K562 (cell line): ENCODE measurements at regions not wholly inside any gene's neighbourhood (a gene's known extent, or its start where the extent isn't known, plus 50 kb on each side); places are given as distances from the start of the nearest gene placed in this dataset.

Source experiments
- TF ChIP-seq, protein P1 (sequence below), 2 experiments: fragments of 450-650 bp in 1 of 2; sonication (generic) in 1 of 2; formaldehyde crosslinking in 1 of 2; IDR thresholded peaks; 2 replicates each; pipeline versions ENCODE4 v1.7.1 to v1.9.0; 2016 to 2022; ENCODE audit warnings: inconsistent platforms in 1 of 2, mild to moderate bottlenecking in 1 of 2, missing genetic modification reagents in 1 of 2

DNA sequence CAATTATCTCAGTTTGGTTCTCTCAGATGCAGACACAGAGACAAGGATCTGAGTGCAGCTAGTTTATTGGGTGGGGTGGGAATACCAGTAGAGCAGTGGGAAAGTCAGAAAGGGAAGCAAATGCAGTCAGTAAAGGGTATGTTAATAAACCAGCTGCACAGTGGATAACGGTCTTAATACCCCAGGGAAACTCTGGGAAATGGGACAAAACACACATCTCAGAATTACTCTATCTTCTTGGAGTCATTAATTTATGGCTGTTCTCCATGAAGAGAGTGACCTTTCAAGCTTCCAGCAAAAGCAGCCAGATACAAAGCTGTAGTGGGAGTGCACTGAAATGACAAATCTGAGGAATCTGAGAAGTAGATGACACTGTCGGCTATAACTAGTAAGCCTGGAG lies 73.3 kb upstream of the NALF2 start (continued):
- TF ChIP-seq, protein P1, sequence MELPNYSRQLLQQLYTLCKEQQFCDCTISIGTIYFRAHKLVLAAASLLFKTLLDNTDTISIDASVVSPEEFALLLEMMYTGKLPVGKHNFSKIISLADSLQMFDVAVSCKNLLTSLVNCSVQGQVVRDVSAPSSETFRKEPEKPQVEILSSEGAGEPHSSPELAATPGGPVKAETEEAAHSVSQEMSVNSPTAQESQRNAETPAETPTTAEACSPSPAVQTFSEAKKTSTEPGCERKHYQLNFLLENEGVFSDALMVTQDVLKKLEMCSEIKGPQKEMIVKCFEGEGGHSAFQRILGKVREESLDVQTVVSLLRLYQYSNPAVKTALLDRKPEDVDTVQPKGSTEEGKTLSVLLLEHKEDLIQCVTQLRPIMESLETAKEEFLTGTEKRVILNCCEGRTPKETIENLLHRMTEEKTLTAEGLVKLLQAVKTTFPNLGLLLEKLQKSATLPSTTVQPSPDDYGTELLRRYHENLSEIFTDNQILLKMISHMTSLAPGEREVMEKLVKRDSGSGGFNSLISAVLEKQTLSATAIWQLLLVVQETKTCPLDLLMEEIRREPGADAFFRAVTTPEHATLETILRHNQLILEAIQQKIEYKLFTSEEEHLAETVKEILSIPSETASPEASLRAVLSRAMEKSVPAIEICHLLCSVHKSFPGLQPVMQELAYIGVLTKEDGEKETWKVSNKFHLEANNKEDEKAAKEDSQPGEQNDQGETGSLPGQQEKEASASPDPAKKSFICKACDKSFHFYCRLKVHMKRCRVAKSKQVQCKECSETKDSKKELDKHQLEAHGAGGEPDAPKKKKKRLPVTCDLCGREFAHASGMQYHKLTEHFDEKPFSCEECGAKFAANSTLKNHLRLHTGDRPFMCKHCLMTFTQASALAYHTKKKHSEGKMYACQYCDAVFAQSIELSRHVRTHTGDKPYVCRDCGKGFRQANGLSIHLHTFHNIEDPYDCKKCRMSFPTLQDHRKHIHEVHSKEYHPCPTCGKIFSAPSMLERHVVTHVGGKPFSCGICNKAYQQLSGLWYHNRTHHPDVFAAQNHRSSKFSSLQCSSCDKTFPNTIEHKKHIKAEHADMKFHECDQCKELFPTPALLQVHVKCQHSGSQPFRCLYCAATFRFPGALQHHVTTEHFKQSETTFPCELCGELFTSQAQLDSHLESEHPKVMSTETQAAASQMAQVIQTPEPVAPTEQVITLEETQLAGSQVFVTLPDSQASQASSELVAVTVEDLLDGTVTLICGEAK (IDR thresholded peaks at IDR 0.05): no peak
- TF ChIP-seq, protein P1 (CRISPR knock-in tag; IDR thresholded peaks at IDR 0.05): no peak
